ENCODE measurements at regions not wholly inside any gene's neighbourhood (a gene's known extent, or its start where the extent isn't known, plus 50 kb on each side); places are given as distances from the start of the nearest gene placed in this dataset.

DNA sequence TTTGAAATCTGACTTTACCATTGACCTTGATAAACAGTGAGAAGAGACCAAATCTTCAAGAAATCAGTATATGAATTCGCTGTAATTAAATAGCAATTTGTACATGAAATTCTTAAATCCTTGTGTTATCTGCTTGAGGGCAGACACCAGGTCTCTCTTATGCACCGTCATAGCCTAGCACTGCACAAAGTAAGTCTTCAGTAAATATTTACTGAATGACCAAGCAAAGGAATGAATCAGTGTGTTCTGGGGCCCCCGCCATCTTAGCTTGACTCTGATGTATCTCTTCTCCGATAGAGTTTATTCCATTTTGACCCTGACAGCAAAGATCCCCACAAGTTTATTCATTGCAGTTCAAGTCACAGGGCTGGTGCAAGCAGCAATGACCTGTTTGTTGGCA is 328.0 kb downstream of the TMEM114 start:
- Histone ChIP-seq H3K9ac (no peak overlapping the region), H3K4me2 (no peak overlapping the region), H3K4me3 (no peak overlapping the region), H3K9me3 (ENCODE audit: low read depth) (no peaks in the 10 kb centered on the region), H3K36me3 (no peaks in the 10 kb centered on the region), H3K27ac (no peak overlapping the region), H3K27me3 (no peaks in the 10 kb centered on the region), H3K79me2 (ENCODE audit: low read depth) (no peaks in the 10 kb centered on the region), H3F3A (ENCODE audit: low read depth) (no peaks in the 10 kb centered on the region), H2AFZ (replicated peaks) (no peak overlapping the region), H4K20me1 (ENCODE audit: low read depth) (no peaks in the 10 kb centered on the region), H3K4me1 (no peaks in the 10 kb centered on the region)
- Mint-ChIP-seq H3K9me3 (no peaks in the 10 kb centered on the region), H3K27me3 (ENCODE audit: insufficient read depth, low read depth) (no peaks in the 10 kb centered on the region), H3K4me1 (peaks cover 4% of the 10 kb centered on the region), H3K4me3 (no peak overlapping the region), H3K36me3 (no peaks in the 10 kb centered on the region), H3K27ac (no peak overlapping the region)
- DNase-seq (ENCODE audit: low spot score) = no peak
- TF ChIP-seq, protein P1, sequence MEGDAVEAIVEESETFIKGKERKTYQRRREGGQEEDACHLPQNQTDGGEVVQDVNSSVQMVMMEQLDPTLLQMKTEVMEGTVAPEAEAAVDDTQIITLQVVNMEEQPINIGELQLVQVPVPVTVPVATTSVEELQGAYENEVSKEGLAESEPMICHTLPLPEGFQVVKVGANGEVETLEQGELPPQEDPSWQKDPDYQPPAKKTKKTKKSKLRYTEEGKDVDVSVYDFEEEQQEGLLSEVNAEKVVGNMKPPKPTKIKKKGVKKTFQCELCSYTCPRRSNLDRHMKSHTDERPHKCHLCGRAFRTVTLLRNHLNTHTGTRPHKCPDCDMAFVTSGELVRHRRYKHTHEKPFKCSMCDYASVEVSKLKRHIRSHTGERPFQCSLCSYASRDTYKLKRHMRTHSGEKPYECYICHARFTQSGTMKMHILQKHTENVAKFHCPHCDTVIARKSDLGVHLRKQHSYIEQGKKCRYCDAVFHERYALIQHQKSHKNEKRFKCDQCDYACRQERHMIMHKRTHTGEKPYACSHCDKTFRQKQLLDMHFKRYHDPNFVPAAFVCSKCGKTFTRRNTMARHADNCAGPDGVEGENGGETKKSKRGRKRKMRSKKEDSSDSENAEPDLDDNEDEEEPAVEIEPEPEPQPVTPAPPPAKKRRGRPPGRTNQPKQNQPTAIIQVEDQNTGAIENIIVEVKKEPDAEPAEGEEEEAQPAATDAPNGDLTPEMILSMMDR (IDR thresholded peaks at IDR 0.05) = no peak
- TF ChIP-seq EZH2 (IDR thresholded peaks at IDR 0.05) (no peak), EZH2phosphoT487 (IDR thresholded peaks at IDR 0.05) (no peak)

GRCh38 chr16:8260140-8260539 is 330.2 kb downstream of the TMEM114 start:
- Histone ChIP-seq H3K4me3 (no peak overlapping the region), H3K9ac (no peak overlapping the region), H4K20me1 (ENCODE audit: low read depth) (no peaks in the 10 kb centered on the region), H3K9me3 (ENCODE audit: low read depth) (no peaks in the 10 kb centered on the region), H3K27ac (no peak overlapping the region), H3K36me3 (no peaks in the 10 kb centered on the region), H2AFZ (replicated peaks) (no peak overlapping the region), H3F3A (ENCODE audit: low read depth) (no peaks in the 10 kb centered on the region), H3K4me1 (no peaks in the 10 kb centered on the region), H3K4me2 (no peak overlapping the region), H3K79me2 (ENCODE audit: low read depth) (no peaks in the 10 kb centered on the region), H3K27me3 (no peaks in the 10 kb centered on the region)
- TF ChIP-seq EZH2phosphoT487 (IDR thresholded peaks at IDR 0.05) (no peak), EZH2 (IDR thresholded peaks at IDR 0.05) (no peak)
- TF ChIP-seq, protein P1 (IDR thresholded peaks at IDR 0.05) = no peak
- no peak for DNase-seq (ENCODE audit: low spot score)
- Mint-ChIP-seq H3K4me3 (no peak overlapping the region), H3K36me3 (no peaks in the 10 kb centered on the region), H3K4me1 (peaks cover 4% of the 10 kb centered on the region), H3K27me3 (ENCODE audit: insufficient read depth, low read depth) (no peaks in the 10 kb centered on the region), H3K27ac (no peak overlapping the region), H3K9me3 (no peaks in the 10 kb centered on the region)

DNA sequence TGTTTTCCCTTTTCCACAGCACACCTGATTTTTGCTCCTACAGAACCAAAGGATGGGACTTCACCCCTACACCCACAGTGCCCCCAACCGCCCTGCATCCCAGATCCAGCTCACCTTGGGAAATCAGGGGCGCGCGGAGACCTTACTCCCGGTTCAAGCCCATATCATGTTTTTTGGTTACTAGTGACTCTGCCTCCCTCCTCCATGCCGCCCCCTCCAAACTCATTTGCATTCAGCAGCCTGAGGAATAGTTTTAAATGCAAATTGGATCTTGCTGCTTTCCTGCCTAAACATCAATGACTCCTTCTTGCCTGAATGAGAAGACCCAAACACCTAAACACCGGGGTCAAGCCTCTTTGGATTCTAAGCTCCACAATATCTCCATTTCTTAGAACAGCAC is 331.8 kb downstream of the TMEM114 start:
- H3K9me3 ChIP-seq (ENCODE audit: low read depth) = no peaks in the 10 kb centered on the region
- no peaks in the 10 kb centered on the region for H3F3A ChIP-seq (ENCODE audit: low read depth)
- no peak overlapping the region for H2AFZ ChIP-seq (replicated peaks)
- no peaks in the 10 kb centered on the region for H3K79me2 ChIP-seq (ENCODE audit: low read depth)
- no peak overlapping the region for H3K4me2 ChIP-seq
- Mint-ChIP-seq H3K36me3 (no peaks in the 10 kb centered on the region), H3K4me3 (no peak overlapping the region), H3K4me1 (peaks cover 4% of the 10 kb centered on the region), H3K27me3 (ENCODE audit: insufficient read depth, low read depth) (no peaks in the 10 kb centered on the region), H3K9me3 (no peaks in the 10 kb centered on the region), H3K27ac (no peak overlapping the region)
- H3K27me3 ChIP-seq = no peaks in the 10 kb centered on the region
- no peak for DNase-seq (ENCODE audit: low spot score)
- H3K36me3 ChIP-seq = no peaks in the 10 kb centered on the region
- no peaks in the 10 kb centered on the region for H3K4me1 ChIP-seq
- H3K9ac ChIP-seq = no peak overlapping the region
- H3K27ac ChIP-seq = no peak overlapping the region
- no peak for TF ChIP-seq EZH2phosphoT487 (IDR thresholded peaks at IDR 0.05)
- TF ChIP-seq, protein P1 (IDR thresholded peaks at IDR 0.05) = no peak
- no peak for TF ChIP-seq EZH2 (IDR thresholded peaks at IDR 0.05)
- H4K20me1 ChIP-seq (ENCODE audit: low read depth) = no peaks in the 10 kb centered on the region
- H3K4me3 ChIP-seq = no peak overlapping the region

All from neural progenitor cell (in vitro differentiated cells).